ENCODE measurements at regions not wholly inside any gene's neighbourhood (a gene's known extent, or its start where the extent isn't known, plus 50 kb on each side); places are given as distances from the start of the nearest gene placed in this dataset.

GRCh38 chr11:122346006-122346405 is 230.0 kb upstream of the BLID start:
- no peak for DNase-seq (ENCODE audit: low spot score)

DNA sequence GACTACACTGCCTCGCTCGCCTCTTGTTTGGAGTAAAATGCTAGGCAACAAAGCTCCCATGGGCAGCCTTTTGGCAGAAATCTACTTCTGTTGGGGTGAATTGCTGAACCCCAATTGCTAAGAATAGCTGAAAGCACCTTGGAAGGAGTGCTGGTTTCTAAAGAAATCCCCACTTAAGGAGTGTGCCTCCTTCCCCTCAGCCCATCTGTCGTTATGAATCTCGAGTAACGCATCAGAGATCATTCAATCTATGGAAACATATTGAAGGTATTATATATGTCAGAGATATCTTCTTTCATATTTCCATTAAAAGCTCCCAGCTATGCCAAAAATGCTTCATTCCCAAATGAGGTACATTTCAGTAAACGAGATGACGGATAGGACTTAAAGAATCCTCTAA is 229.6 kb upstream of the BLID start:
- DNase-seq (ENCODE audit: low spot score), result no peak

GRCh38 chr11:122344215-122344614 is 228.2 kb upstream of the BLID start:
- DNase-seq (ENCODE audit: low spot score), result no peak

DNA sequence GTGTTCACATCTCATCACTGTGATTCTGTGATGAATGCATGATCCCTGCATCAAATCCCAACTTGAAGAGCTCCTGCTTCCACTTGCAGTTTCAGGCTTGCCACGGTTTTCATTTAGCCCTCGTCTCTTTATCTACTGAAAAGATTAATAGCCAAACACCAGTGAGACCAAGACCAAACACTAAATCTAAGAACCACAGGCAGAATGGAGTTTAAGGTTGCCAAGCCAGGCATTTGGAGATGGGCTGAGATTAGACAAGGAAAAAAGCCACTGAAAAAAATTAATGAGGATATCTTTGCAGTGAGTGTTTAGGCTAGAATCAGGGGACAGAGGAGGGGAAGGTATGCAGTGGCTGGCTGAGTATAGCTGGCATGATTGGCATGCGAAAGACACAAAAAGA is 227.2 kb upstream of the BLID start:
- no peak for DNase-seq (ENCODE audit: low spot score)

- DNase-seq (ENCODE audit: low spot score), result no peak
These were observed 226.2 kb upstream of the BLID start for GRCh38 chr11:122342089-122342744.

DNA sequence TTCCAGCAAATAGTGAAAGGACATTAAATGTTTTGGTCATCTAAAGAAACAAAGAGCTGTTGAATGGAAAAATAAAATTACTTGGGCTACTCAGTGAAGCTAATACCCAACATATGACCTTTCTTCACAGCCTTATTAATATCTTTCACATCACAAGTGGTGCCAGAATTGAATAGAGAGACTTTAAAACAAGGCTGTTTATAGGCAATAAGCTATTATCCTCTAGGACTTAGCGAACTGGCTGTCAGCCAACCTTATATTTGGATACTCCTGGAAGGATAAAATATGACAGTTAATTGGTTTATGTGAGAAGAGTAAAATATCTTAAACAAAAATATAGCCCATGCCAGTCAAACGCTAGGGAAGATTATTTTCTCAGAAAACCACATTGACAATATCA is 225.5 kb upstream of the BLID start:
- no peak for DNase-seq (ENCODE audit: low spot score)

GRCh38 chr11:122340607-122341290 is 224.7 kb upstream of the BLID start:
- DNase-seq (ENCODE audit: low spot score), result no peak

DNA sequence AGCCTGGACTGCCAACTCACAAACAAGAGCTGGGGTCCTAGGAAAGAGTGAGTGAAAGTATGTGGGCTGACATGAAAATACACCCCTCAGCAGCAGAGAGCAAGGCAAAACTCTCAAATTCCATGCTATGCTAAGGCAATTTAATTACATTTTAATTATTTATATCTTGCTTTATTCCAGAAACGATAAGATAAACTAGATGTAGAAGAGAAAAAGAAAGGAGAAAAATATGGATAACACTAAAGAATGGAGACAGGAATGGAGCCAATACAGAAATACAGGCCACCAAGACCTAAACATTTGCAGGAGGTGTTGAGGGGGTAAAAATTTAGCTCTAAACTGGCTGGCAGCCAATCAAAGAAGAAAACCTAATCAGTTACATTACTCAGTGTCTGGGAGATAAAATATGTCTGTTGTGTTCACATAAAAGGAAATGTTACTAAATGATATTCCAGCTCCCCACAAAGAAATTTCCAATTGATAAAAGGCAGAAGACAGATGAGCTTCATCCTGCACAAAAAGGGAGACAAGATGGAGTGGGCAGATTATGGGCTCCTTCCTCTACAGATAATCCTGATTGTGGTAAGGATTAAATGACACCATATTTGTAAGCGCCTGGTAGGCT is 223.5 kb upstream of the BLID start:
- no peak for DNase-seq (ENCODE audit: low spot score)

DNA sequence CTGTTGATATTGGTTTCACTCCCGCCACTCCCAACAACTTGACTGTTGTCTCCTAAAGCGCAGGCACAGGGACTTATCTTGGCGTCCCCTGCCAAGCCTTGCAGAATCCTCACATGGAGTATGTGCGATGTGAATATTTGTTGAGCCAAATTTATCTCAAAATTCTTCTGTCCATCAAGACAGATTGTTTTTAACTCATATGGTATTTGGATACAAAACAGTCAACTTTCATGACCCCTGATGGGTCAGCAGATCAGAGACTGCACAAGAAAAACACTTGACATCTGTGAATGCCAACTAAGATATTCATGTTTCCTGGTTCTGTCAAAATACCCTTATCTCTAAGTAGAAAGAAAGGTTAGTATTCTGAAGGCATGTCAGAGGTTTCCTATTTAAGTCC is 221.7 kb upstream of the BLID start:
- no peak for DNase-seq (ENCODE audit: low spot score)

GRCh38 chr11:122337241-122337640 is 221.2 kb upstream of the BLID start:
- no peak for DNase-seq (ENCODE audit: low spot score)

GRCh38 chr11:122336706-122337105 is 220.7 kb upstream of the BLID start:
- DNase-seq (ENCODE audit: low spot score), result no peak

GRCh38 chr11:122334546-122335339 is 218.7 kb upstream of the BLID start:
- DNase-seq (ENCODE audit: low spot score), result no peak

GRCh38 chr11:122333467-122333866 is 217.5 kb upstream of the BLID start:
- DNase-seq (ENCODE audit: low spot score), result no peak

DNA sequence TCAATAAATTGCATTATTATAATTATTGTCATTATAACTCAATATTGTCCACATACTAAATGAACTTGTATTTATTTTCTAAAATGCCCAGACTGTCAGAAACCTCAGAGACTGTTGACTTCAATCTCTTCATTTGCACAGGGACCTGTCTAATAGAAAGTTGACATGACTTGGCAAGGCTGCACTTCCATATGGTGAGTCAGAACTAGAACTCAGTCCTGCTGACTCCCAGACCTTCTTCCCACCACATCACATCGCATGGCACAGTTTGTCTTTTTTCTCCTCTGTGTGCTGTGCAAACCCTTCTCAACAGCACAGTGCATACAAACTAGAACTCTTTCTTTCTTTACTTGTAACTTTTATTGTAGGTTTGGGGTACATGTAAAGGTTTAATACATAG is 215.1 kb upstream of the BLID start:
- no peak for DNase-seq (ENCODE audit: low spot score)

- no peak for DNase-seq (ENCODE audit: low spot score)
These were observed 214.4 kb upstream of the BLID start for GRCh38 chr11:122330279-122330965.

DNA sequence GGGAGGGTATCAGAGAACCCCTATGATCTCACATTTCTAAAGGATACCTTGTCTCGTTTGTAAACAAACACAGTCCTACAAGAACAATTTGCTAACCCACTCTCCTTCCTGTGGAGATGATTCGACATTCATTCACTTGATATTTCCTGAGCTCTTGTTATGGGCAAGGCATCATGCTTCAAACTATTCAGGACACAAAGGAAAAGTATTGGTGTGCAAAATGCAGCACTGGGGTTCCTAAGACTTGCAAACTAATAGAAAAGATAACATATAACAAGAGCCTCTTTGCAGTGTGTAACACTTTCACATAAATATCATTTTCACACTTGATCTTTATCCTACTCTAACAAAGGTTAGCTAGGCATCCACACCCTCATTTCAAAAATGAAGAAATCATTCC is 211.5 kb upstream of the BLID start:
- no peak for DNase-seq (ENCODE audit: low spot score)

- DNase-seq (ENCODE audit: low spot score), result no peak
These were observed 207.9 kb upstream of the BLID start for GRCh38 chr11:122323754-122324421.

GRCh38 chr11:122322329-122322728 is 206.3 kb upstream of the BLID start:
- DNase-seq (ENCODE audit: low spot score), result no peak

GRCh38 chr11:122320671-122321070 is 204.7 kb upstream of the BLID start:
- DNase-seq (ENCODE audit: low spot score), result no peak

- no peak for DNase-seq (ENCODE audit: low spot score)
These were observed 203.9 kb upstream of the BLID start for GRCh38 chr11:122319691-122320620.

Measured in CD4-positive, alpha-beta T cell treated with Interleukin-2 at 100 ng/mL for 4 hours (primary cell).